NT2/D1 (cell line): ENCODE measurements at regions not wholly inside any gene's neighbourhood (a gene's known extent, or its start where the extent isn't known, plus 50 kb on each side); places are given as distances from the start of the nearest gene placed in this dataset.

ENCODE experiments used
- SUZ12 ChIP-seq: IDR thresholded peaks from 2 replicates; pipeline ENCODE4 v1.6.1; 2011; ENCODE audit not compliant: insufficient read length, insufficient read depth; ENCODE audit errors: extremely low read depth
- YY1 ChIP-seq: IDR thresholded peaks from 2 replicates; pipeline ENCODE4 v1.6.1; 2011; ENCODE audit not compliant: insufficient read length, insufficient read depth

GRCh38 chr9:95756986-95757385 is 118.5 kb upstream of the ERCC6L2 start:
- TF ChIP-seq YY1 (no peak), SUZ12 (no peak)
